ENCODE measurements at regions not wholly inside any gene's neighbourhood (a gene's known extent, or its start where the extent isn't known, plus 50 kb on each side); places are given as distances from the start of the nearest gene placed in this dataset.

DNA sequence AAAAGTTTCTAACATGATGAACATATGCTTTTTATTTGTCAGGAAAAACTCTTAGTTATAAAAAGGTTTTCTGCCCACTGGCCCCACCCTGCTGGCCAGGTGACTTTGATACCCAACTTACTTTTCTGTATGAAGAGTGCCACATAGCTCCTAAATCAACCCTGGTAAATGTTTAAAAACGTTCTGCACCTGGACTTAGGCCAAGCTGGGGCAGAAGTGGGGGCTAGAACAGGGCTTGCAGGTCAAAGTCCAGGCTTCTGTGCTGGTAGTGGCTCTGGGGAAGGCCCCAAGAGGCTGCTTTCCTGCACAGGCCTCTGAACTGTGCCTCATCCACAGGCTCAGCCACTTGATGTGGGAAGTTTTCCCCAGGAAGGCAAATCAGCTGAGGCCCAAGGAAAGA is 171.7 kb downstream of the ANKRD30B start:
- no peak overlapping the region for H3K27ac Mint-ChIP-seq (ENCODE audit: unreplicated experiment)
- peaks cover 15% of the 10 kb centered on the region for H3K27me3 Mint-ChIP-seq (ENCODE audit: unreplicated experiment)
- DNase-seq (ENCODE audit: low spot score) = no peak
- peaks cover 25% of the 10 kb centered on the region for H3K36me3 Mint-ChIP-seq (ENCODE audit: low read depth, unreplicated experiment)
- H3K9me3 Mint-ChIP-seq (ENCODE audit: unreplicated experiment) = peaks cover 19% of the 10 kb centered on the region
- no peak overlapping the region for H3K4me3 Mint-ChIP-seq (ENCODE audit: unreplicated experiment)
- TF ChIP-seq CTCF (IDR thresholded peaks at IDR 0.05; ENCODE audit: unreplicated experiment) = no peak
- H3K4me1 Mint-ChIP-seq (ENCODE audit: unreplicated experiment) = peaks cover 11% of the 10 kb centered on the region

DNA sequence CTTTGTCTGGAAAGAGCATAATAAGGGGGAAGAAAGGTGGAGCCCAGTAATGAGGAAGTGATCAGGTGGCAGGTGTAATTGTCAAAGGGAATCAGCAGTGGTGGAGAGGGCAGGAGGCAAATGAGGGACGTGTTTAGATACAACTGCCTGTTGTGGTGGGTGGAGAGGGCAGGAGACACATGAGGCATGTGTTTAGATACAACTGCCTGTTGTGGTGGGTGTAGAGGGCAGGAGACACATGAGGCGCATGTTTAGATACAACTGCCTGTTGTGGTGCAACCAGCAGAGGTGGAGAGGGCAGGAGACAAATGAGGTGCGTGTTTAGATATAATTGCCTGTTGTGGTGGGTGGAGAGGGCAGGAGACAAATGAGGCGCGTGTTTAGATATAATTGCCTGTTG is 173.1 kb downstream of the ANKRD30B start:
- H3K27me3 Mint-ChIP-seq (ENCODE audit: unreplicated experiment) = peaks cover 14% of the 10 kb centered on the region
- DNase-seq (ENCODE audit: low spot score) = no peak
- TF ChIP-seq CTCF (IDR thresholded peaks at IDR 0.05; ENCODE audit: unreplicated experiment) = no peak
- H3K4me1 Mint-ChIP-seq (ENCODE audit: unreplicated experiment) = peaks cover 11% of the 10 kb centered on the region
- H3K36me3 Mint-ChIP-seq (ENCODE audit: low read depth, unreplicated experiment) = peaks cover 24% of the 10 kb centered on the region
- H3K9me3 Mint-ChIP-seq (ENCODE audit: unreplicated experiment) = peaks cover 22% of the 10 kb centered on the region
- no peak overlapping the region for H3K27ac Mint-ChIP-seq (ENCODE audit: unreplicated experiment)
- peak overlapping the region; percentile 2 for H3K4me3 Mint-ChIP-seq (ENCODE audit: unreplicated experiment)

DNA sequence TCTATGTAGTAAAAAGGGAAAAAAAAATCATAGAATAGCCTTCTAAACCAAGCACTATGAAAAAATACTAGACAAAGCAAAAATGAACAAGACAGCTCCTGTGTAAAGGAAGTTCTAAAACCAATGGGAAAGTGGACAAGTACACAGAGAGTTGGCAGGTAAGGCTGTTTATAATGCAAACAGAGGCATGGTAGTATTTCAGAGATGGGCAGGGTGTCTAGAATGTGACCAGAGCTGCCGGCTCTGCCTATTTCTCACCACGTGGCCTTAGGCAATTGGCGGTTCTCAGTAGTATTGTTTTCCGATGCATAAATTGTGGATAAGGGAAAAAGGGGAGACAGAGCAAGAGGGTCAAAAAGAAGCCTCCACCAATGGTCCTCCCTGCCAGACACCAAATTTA is 173.6 kb downstream of the ANKRD30B start:
- Mint-ChIP-seq H3K27ac (ENCODE audit: unreplicated experiment) (no peak overlapping the region), H3K9me3 (ENCODE audit: unreplicated experiment) (peaks cover 22% of the 10 kb centered on the region), H3K36me3 (ENCODE audit: low read depth, unreplicated experiment) (peaks cover 24% of the 10 kb centered on the region), H3K4me3 (ENCODE audit: unreplicated experiment) (no peak overlapping the region), H3K4me1 (ENCODE audit: unreplicated experiment) (peaks cover 11% of the 10 kb centered on the region), H3K27me3 (ENCODE audit: unreplicated experiment) (peaks cover 12% of the 10 kb centered on the region)
- no peak for DNase-seq (ENCODE audit: low spot score)
- no peak for TF ChIP-seq CTCF (IDR thresholded peaks at IDR 0.05; ENCODE audit: unreplicated experiment)

DNA sequence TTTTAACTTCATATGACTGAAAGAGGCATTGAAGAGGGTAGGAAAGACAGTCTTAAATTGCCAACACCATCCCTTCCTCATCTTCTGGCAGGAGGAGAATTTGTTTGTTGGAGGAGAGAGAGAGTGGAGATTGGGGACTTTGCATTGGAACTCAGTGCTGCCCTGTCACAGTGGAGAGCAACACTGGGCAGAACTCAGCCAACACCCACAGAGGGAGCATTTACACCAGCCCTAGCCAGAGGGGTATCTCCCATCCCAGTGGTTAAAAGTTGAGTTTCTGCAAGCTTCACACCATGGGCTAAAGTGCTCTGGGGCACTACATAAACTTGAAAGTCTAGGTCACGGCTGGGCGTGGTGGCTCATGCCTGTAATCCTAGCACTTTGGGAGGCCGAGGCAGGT is 174.1 kb downstream of the ANKRD30B start:
- Mint-ChIP-seq H3K4me1 (ENCODE audit: unreplicated experiment) (peaks cover 11% of the 10 kb centered on the region), H3K4me3 (ENCODE audit: unreplicated experiment) (no peak overlapping the region), H3K27ac (ENCODE audit: unreplicated experiment) (no peak overlapping the region), H3K36me3 (ENCODE audit: low read depth, unreplicated experiment) (peaks cover 22% of the 10 kb centered on the region), H3K9me3 (ENCODE audit: unreplicated experiment) (peaks cover 22% of the 10 kb centered on the region), H3K27me3 (ENCODE audit: unreplicated experiment) (peaks cover 12% of the 10 kb centered on the region)
- TF ChIP-seq CTCF (IDR thresholded peaks at IDR 0.05; ENCODE audit: unreplicated experiment) = no peak
- DNase-seq (ENCODE audit: low spot score) = no peak

- Mint-ChIP-seq H3K27me3 (ENCODE audit: unreplicated experiment) (peaks cover 13% of the 10 kb centered on the region), H3K9me3 (ENCODE audit: unreplicated experiment) (peaks cover 22% of the 10 kb centered on the region), H3K4me3 (ENCODE audit: unreplicated experiment) (no peak overlapping the region)
Measured at GRCh38 chr18:14922965-14923565, 175.1 kb downstream of the ANKRD30B start.

More at GRCh38 chr18:14922965-14923565, 175.1 kb downstream of the ANKRD30B start:
- no peak for DNase-seq (ENCODE audit: low spot score)
- TF ChIP-seq CTCF (IDR thresholded peaks at IDR 0.05; ENCODE audit: unreplicated experiment) = no peak
- Mint-ChIP-seq H3K36me3 (ENCODE audit: low read depth, unreplicated experiment) (peaks cover 19% of the 10 kb centered on the region), H3K27ac (ENCODE audit: unreplicated experiment) (no peak overlapping the region), H3K4me1 (ENCODE audit: unreplicated experiment) (peaks cover 7% of the 10 kb centered on the region)

Measured in endothelial cell (in vitro differentiated cells).